Keratinocyte (primary cell): ENCODE measurements at regions not wholly inside any gene's neighbourhood (a gene's known extent, or its start where the extent isn't known, plus 50 kb on each side); places are given as distances from the start of the nearest gene placed in this dataset.

ENCODE experiments used
- DNase-seq: peaks from one replicate; pipeline ENCODE4 v3.0.0-alpha.2; 2011; ENCODE audit warnings: low read depth, missing footprints, low spot score
- FAIRE-seq: peaks from 2 replicates; lab custom pipeline; 2011; peaks lifted over from hg19 to GRCh38; lab: Jason Lieb, UNC
- H2AFZ ChIP-seq: 2 replicates; pipeline ENCODE4 v1.6.0; 2012; ENCODE audit warnings: low read length, control low read depth, inconsistent platforms; ENCODE audit not compliant: control insufficient read depth
- H3K27ac ChIP-seq: 2 replicates; pipeline ENCODE4 v1.5.1; 2011; ENCODE audit warnings: low read length; ENCODE audit not compliant: control insufficient read depth, insufficient read depth
- H3K27me3 ChIP-seq: 3 replicates; pipeline ENCODE4 v1.6.0; 2011; ENCODE audit warnings: low read length; ENCODE audit not compliant: control insufficient read depth, insufficient read depth; ENCODE audit errors: extremely low read depth
- H3K36me3 ChIP-seq, 2 experiments: 2 replicates in 1 of 2; 3 replicates in 1 of 2; pipeline ENCODE4 v1.5.1; 2011; ENCODE audit warnings: low read length in 2 of 2, mild to moderate bottlenecking in 1 of 2; ENCODE audit not compliant: control insufficient read depth in 2 of 2, insufficient read depth in 2 of 2; ENCODE audit errors: extremely low read depth in 1 of 2
- H3K4me1 ChIP-seq: 3 replicates; pipeline ENCODE4 v1.5.1; 2011; ENCODE audit warnings: low read length; ENCODE audit not compliant: control insufficient read depth, insufficient read depth; ENCODE audit errors: extremely low read depth
- H3K4me2 ChIP-seq: 3 replicates; pipeline ENCODE4 v1.6.0; 2011; ENCODE audit warnings: low read depth, low read length; ENCODE audit not compliant: control insufficient read depth, insufficient read depth; ENCODE audit errors: extremely low read depth
- H3K4me3 ChIP-seq, 3 experiments: fragments of 200-600 bp in 1 of 3; sonication (generic) in 1 of 3; 2 replicates in 2 of 3; 3 replicates in 1 of 3; pipeline ENCODE4 v1.5.1; 2011 to 2016; ENCODE audit warnings: low read length in 3 of 3, mild to moderate bottlenecking in 3 of 3, control low read depth in 2 of 3, inconsistent platforms in 1 of 3, low read depth in 1 of 3, mixed read lengths in 1 of 3, mixed run types in 1 of 3, moderate library complexity in 1 of 3; ENCODE audit not compliant: control insufficient read depth in 2 of 3, insufficient read depth in 2 of 3; ENCODE audit errors: extremely low read depth in 1 of 3
- H3K79me2 ChIP-seq: 2 replicates; pipeline ENCODE4 v1.6.0; 2012; ENCODE audit warnings: low read length; ENCODE audit not compliant: control insufficient read depth, insufficient read depth
- H3K9ac ChIP-seq: 3 replicates; pipeline ENCODE4 v1.6.0; 2011; ENCODE audit warnings: low read length; ENCODE audit not compliant: control insufficient read depth, insufficient read depth; ENCODE audit errors: extremely low read depth
- H3K9me1 ChIP-seq: 3 replicates; pipeline ENCODE4 v1.6.0; 2011; ENCODE audit warnings: low read length; ENCODE audit not compliant: control insufficient read depth, insufficient read depth; ENCODE audit errors: extremely low read depth
- H3K9me3 ChIP-seq: 2 replicates; pipeline ENCODE4 v1.5.1; 2012; ENCODE audit warnings: low read depth, low read length; ENCODE audit not compliant: control insufficient read depth
- H4K20me1 ChIP-seq: 3 replicates; pipeline ENCODE4 v1.6.0; 2011; ENCODE audit warnings: low read length; ENCODE audit not compliant: control insufficient read depth, insufficient read depth; ENCODE audit errors: extremely low read depth
- CTCF ChIP-seq, 3 experiments: IDR thresholded peaks in 1 of 3; conservative IDR thresholded peaks in 1 of 3; optimal IDR thresholded peaks in 1 of 3; 2 replicates in 2 of 3; 3 replicates in 1 of 3; pipeline versions ENCODE3 to v1.5.1; 2011; ENCODE audit warnings: low read length in 3 of 3, mild to moderate bottlenecking in 3 of 3, moderate library complexity in 2 of 3, control low read depth in 1 of 3, inconsistent platforms in 1 of 3; ENCODE audit not compliant: insufficient read depth in 2 of 3; ENCODE audit errors: extremely low read depth in 1 of 3
- EZH2 ChIP-seq: IDR thresholded peaks from one replicate; pipeline ENCODE4 v1.6.1; 2012; ENCODE audit warnings: inconsistent platforms, mild to moderate bottlenecking, low read length, moderate library complexity
- dilution Hi-C: fragments of 300-500 bp; cut with MboI; formaldehyde crosslinking; loops from one replicate; pipeline ENCODE4 v1.7.0; 2020; ENCODE audit warnings: low sequenced_read_pairs; ENCODE audit not compliant: extremely low pct_ligation_motif_present

GRCh38 chr16:65908568-65908967 lies 457.9 kb upstream of the CDH5 start:
- no peak overlapping the region for H3K4me2 ChIP-seq
- H3K27ac ChIP-seq: no peak overlapping the region
- FAIRE-seq: no peak
- H3K36me3 ChIP-seq: no peaks in the 10 kb centered on the region
- H3K9ac ChIP-seq: no peak overlapping the region
- no peak for DNase-seq
- dilution Hi-C loops: no loop called here
- H3K27me3 ChIP-seq: no peaks in the 10 kb centered on the region
- TF ChIP-seq CTCF (optimal IDR thresholded peaks at IDR 0.05 in 1 of 3, IDR thresholded peaks at IDR 0.05 in 1 of 3, conservative IDR thresholded peaks at IDR 0.05 in 1 of 3; ENCODE audit: extremely low read depth in 1 of 3, insufficient read depth in 2 of 3, low read length in 3 of 3): no peak
- no peak for TF ChIP-seq EZH2
- no peaks in the 10 kb centered on the region for H3K79me2 ChIP-seq
- no peaks in the 10 kb centered on the region for H3K9me3 ChIP-seq
- no peak overlapping the region for H3K4me3 ChIP-seq
- H4K20me1 ChIP-seq: no peaks in the 10 kb centered on the region
- no peaks in the 10 kb centered on the region for H3K9me1 ChIP-seq
- H2AFZ ChIP-seq: no peak overlapping the region
- peaks cover 14% of the 10 kb centered on the region for H3K4me1 ChIP-seq

- H3K9me1 ChIP-seq: no peaks in the 10 kb centered on the region
- no peaks in the 10 kb centered on the region for H4K20me1 ChIP-seq
- H3K4me2 ChIP-seq: no peak overlapping the region
- TF ChIP-seq CTCF (optimal IDR thresholded peaks at IDR 0.05 in 1 of 3, IDR thresholded peaks at IDR 0.05 in 1 of 3, conservative IDR thresholded peaks at IDR 0.05 in 1 of 3; ENCODE audit: extremely low read depth in 1 of 3, insufficient read depth in 2 of 3, low read length in 3 of 3) (no peak), EZH2 (no peak)
- no peaks in the 10 kb centered on the region for H3K9me3 ChIP-seq
- no peaks in the 10 kb centered on the region for H3K79me2 ChIP-seq
- H3K27ac ChIP-seq: no peak overlapping the region
- H3K4me1 ChIP-seq: peaks cover 11% of the 10 kb centered on the region
- no peak overlapping the region for H3K9ac ChIP-seq
- H3K4me3 ChIP-seq: no peak overlapping the region
- dilution Hi-C loops: no loop called here
- H3K27me3 ChIP-seq: no peaks in the 10 kb centered on the region
- no peak overlapping the region for H2AFZ ChIP-seq
- H3K36me3 ChIP-seq: no peaks in the 10 kb centered on the region
- no peak for FAIRE-seq
- no peak for DNase-seq
Measured at GRCh38 chr16:65905331-65905730, 461.2 kb upstream of the CDH5 start.
